ENCODE measurements at regions not wholly inside any gene's neighbourhood (a gene's known extent, or its start where the extent isn't known, plus 50 kb on each side); places are given as distances from the start of the nearest gene placed in this dataset.

DNA sequence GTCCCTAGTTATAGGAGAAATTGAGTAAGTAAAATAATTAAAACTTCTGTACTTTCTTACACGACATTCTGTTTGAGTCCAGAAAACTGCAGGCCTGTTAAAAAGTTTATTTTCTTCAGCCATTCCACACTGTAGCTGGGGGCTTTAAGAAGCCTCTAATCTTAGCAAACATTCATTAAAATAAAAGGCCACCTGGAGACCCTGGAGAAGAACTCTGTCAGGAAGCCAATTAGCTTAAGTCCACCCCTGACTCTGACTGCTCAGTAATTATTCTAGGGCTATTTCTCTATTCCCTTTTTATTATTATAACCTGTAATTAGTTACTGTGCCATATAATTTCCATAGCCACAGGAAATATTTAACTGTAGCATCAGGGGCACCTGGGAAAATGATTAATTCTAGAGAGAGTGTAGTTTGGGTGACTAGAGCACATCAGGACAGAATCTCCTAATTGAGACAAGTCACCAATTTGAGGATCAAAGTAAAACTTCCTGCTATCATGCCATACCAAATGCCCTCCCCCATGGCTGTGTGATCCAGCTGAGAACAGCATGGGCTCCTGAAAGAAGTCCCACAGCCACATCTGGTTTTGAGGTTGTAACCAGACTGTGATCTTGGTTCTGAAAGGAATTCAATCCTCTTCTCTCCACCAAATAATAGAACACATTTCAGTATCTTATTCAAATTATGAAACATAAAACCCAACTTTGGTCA lies 1302.3 kb downstream of the XPNPEP1 start:
- Mint-ChIP-seq H3K4me1 (ENCODE audit: unreplicated experiment) (no peaks in the 10 kb centered on the region), H3K27ac (ENCODE audit: unreplicated experiment) (no peak overlapping the region), H3K36me3 (ENCODE audit: low read depth, unreplicated experiment) (no peaks in the 10 kb centered on the region), H3K4me3 (ENCODE audit: unreplicated experiment) (no peak overlapping the region), H3K9me3 (ENCODE audit: unreplicated experiment) (no peaks in the 10 kb centered on the region), H3K27me3 (ENCODE audit: unreplicated experiment) (no peaks in the 10 kb centered on the region)
- TF ChIP-seq, protein P1, sequence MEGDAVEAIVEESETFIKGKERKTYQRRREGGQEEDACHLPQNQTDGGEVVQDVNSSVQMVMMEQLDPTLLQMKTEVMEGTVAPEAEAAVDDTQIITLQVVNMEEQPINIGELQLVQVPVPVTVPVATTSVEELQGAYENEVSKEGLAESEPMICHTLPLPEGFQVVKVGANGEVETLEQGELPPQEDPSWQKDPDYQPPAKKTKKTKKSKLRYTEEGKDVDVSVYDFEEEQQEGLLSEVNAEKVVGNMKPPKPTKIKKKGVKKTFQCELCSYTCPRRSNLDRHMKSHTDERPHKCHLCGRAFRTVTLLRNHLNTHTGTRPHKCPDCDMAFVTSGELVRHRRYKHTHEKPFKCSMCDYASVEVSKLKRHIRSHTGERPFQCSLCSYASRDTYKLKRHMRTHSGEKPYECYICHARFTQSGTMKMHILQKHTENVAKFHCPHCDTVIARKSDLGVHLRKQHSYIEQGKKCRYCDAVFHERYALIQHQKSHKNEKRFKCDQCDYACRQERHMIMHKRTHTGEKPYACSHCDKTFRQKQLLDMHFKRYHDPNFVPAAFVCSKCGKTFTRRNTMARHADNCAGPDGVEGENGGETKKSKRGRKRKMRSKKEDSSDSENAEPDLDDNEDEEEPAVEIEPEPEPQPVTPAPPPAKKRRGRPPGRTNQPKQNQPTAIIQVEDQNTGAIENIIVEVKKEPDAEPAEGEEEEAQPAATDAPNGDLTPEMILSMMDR (IDR thresholded peaks at IDR 0.05; ENCODE audit: unreplicated experiment): no peak
- no peak for DNase-seq (ENCODE audit: low spot score)

DNA sequence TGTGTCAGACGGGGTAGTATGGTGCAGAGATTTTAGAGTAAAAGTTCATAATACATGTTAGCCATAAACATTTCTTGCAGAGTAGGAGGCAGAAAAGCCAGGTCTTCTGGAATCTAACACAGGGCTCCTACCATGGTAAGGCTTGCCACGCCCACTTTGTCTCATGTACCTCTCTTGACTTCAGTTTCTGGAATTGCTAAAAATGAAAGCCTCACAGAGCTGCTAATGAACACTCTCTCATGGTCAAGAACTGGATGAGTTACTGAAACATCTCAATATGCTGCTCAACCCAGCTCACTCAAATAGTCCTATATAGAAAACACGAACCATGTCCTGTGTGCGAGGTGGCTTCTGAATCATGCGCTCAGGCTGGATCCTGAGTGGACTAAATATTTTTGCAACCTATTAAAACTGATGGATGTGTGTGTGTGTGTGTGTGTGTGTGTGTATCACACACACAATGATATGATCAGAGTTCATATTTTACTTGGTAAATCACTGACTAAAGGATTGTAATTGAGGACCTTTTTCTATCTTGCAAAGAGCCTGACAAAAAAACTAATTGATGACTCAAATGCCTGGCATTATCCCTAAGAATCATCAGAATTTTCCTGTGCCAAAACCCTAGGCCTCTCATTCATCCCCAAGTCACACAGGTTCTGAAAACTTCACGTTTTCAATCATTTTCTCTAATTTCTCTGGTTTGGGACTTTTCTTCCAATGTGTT lies 1306.6 kb downstream of the XPNPEP1 start:
- Mint-ChIP-seq H3K4me1 (ENCODE audit: unreplicated experiment) (no peaks in the 10 kb centered on the region), H3K9me3 (ENCODE audit: unreplicated experiment) (no peaks in the 10 kb centered on the region), H3K27me3 (ENCODE audit: unreplicated experiment) (no peaks in the 10 kb centered on the region), H3K4me3 (ENCODE audit: unreplicated experiment) (no peak overlapping the region), H3K27ac (ENCODE audit: unreplicated experiment) (no peak overlapping the region), H3K36me3 (ENCODE audit: low read depth, unreplicated experiment) (no peaks in the 10 kb centered on the region)
- no peak for DNase-seq (ENCODE audit: low spot score)
- TF ChIP-seq, protein P1 (IDR thresholded peaks at IDR 0.05; ENCODE audit: unreplicated experiment): no peak

- no peak for DNase-seq (ENCODE audit: low spot score)
- no peaks in the 10 kb centered on the region for H3K4me1 Mint-ChIP-seq (ENCODE audit: unreplicated experiment)
- H3K36me3 Mint-ChIP-seq (ENCODE audit: low read depth, unreplicated experiment): no peaks in the 10 kb centered on the region
- no peaks in the 10 kb centered on the region for H3K27me3 Mint-ChIP-seq (ENCODE audit: unreplicated experiment)
- H3K9me3 Mint-ChIP-seq (ENCODE audit: unreplicated experiment): no peaks in the 10 kb centered on the region
- H3K4me3 Mint-ChIP-seq (ENCODE audit: unreplicated experiment): no peak overlapping the region
- H3K27ac Mint-ChIP-seq (ENCODE audit: unreplicated experiment): no peak overlapping the region
- TF ChIP-seq, protein P1 (IDR thresholded peaks at IDR 0.05; ENCODE audit: unreplicated experiment): no peak
Measured at GRCh38 chr10:108615576-108616320, 1307.6 kb downstream of the XPNPEP1 start.

DNA sequence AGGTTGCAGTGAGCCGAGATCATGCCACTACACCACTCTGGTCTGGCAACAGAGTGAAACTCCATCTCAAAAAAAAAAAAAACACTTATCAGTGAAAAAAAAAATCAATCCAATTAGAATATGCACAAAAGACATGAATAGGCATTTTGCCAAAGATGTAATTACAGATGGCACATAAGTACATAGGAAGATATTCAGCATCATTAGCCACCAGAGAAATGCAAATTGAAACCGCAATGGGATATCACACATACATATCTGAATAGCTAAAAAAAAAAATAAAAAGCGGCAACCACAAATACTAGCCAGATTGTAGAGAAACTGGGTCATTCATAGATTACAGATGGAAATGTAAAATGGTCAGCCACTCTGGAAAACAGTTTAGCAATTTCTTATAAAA lies 1310.8 kb downstream of the XPNPEP1 start:
- no peak for DNase-seq (ENCODE audit: low spot score)
- Mint-ChIP-seq H3K9me3 (ENCODE audit: unreplicated experiment) (no peaks in the 10 kb centered on the region), H3K27me3 (ENCODE audit: unreplicated experiment) (no peaks in the 10 kb centered on the region), H3K27ac (ENCODE audit: unreplicated experiment) (no peak overlapping the region), H3K4me1 (ENCODE audit: unreplicated experiment) (no peaks in the 10 kb centered on the region), H3K4me3 (ENCODE audit: unreplicated experiment) (no peak overlapping the region), H3K36me3 (ENCODE audit: low read depth, unreplicated experiment) (no peaks in the 10 kb centered on the region)
- TF ChIP-seq, protein P1 (IDR thresholded peaks at IDR 0.05; ENCODE audit: unreplicated experiment): no peak

Measured in endothelial cell (in vitro differentiated cells).